K562 (cell line): ENCODE measurements at regions not wholly inside any gene's neighbourhood (a gene's known extent, or its start where the extent isn't known, plus 50 kb on each side); places are given as distances from the start of the nearest gene placed in this dataset.

Experiments
- CEBPG ChIP-seq, 3 experiments: fragments of 200-800 bp in 1 of 3; sonication (Bioruptor generic) in 1 of 3; sonication (generic) in 1 of 3; formaldehyde crosslinking in 1 of 3; IDR thresholded peaks in 2 of 3; conservative IDR thresholded peaks in 1 of 3; 2 replicates each; pipeline versions ENCODE4 v1.6.1 to v1.8.0; 2016 to 2022; ENCODE audit warnings: missing compliant biosample characterization in 2 of 3, missing genetic modification characterization in 2 of 3, mild to moderate bottlenecking in 1 of 3, missing genetic modification reagents in 1 of 3
- NFRKB ChIP-seq: fragments of 450-650 bp; IDR thresholded peaks from 2 replicates; pipeline ENCODE4 v1.6.1; 2016; ENCODE audit warnings: low read depth
- SMC3 ChIP-seq: conservative IDR thresholded peaks from 2 replicates; pipeline ENCODE4 v1.6.1; 2011; ENCODE audit warnings: low read depth, low read length, improper control_type of control experiment; ENCODE audit not compliant: insufficient read depth
- ZNF561 ChIP-seq: fragments of 450-650 bp; formaldehyde crosslinking; conservative IDR thresholded peaks from 2 replicates; pipeline ENCODE4 v1.4.0; 2020; ENCODE audit warnings: mild to moderate bottlenecking, moderate library complexity
- ZNF57 ChIP-seq: fragments of 450-650 bp; formaldehyde crosslinking; IDR thresholded peaks from 2 replicates; pipeline ENCODE4 v1.4.0; 2020; ENCODE audit warnings: mild to moderate bottlenecking, moderate library complexity
- ZNF766 ChIP-seq: fragments of 200-800 bp; sonication (Bioruptor generic); conservative IDR thresholded peaks from 2 replicates; pipeline ENCODE4 v1.6.1; 2016; ENCODE audit warnings: missing genetic modification characterization, missing compliant biosample characterization
- TF ChIP-seq, protein P1 (sequence below), 3 experiments: IDR thresholded peaks in 2 of 3; conservative IDR thresholded peaks in 1 of 3; 2 replicates each; pipeline ENCODE4 v1.5.1; 2011 to 2012; ENCODE audit warnings: low read length in 3 of 3, mild to moderate bottlenecking in 3 of 3, control low read depth in 2 of 3, improper control_type of control experiment in 1 of 3, inconsistent platforms in 1 of 3, low read depth in 1 of 3, mixed read lengths in 1 of 3, moderate library complexity in 1 of 3; ENCODE audit not compliant: insufficient read depth in 2 of 3

DNA sequence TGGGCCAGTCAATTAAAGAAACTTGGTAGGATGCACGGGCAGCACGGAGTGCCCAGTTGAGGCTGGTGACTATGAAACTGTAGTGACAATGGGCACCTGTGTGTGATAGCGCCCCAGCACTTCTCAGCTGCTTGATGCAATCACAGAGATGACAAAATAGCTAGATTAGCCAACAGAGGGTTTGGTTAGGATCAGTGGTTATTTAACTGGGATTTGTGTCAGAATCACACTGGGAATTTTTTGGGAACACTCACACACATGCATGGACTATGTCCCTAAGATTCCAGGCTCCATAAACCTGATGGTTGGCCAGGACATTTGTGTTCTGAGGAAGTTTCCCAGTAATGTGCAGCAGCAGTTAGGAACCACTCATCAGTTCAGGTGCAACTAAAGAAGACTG lies 51.2 kb upstream of the DAAM1 start:
- TF ChIP-seq NFRKB: no peak
- TF ChIP-seq, protein P1, sequence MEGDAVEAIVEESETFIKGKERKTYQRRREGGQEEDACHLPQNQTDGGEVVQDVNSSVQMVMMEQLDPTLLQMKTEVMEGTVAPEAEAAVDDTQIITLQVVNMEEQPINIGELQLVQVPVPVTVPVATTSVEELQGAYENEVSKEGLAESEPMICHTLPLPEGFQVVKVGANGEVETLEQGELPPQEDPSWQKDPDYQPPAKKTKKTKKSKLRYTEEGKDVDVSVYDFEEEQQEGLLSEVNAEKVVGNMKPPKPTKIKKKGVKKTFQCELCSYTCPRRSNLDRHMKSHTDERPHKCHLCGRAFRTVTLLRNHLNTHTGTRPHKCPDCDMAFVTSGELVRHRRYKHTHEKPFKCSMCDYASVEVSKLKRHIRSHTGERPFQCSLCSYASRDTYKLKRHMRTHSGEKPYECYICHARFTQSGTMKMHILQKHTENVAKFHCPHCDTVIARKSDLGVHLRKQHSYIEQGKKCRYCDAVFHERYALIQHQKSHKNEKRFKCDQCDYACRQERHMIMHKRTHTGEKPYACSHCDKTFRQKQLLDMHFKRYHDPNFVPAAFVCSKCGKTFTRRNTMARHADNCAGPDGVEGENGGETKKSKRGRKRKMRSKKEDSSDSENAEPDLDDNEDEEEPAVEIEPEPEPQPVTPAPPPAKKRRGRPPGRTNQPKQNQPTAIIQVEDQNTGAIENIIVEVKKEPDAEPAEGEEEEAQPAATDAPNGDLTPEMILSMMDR (IDR thresholded peaks at IDR 0.05 in 2 of 3, conservative IDR thresholded peaks at IDR 0.05 in 1 of 3; ENCODE audit: insufficient read depth in 2 of 3, low read depth in 1 of 3, low read length in 3 of 3): no peak
- TF ChIP-seq ZNF561 (CRISPR knock-in tag): no peak
- no peak for TF ChIP-seq CEBPG (CRISPR knock-in tag; IDR thresholded peaks at IDR 0.05)
- TF ChIP-seq CEBPG (tag; conservative IDR thresholded peaks at IDR 0.05 in 1 of 2, IDR thresholded peaks at IDR 0.05 in 1 of 2): no peak
- no peak for TF ChIP-seq ZNF766
- no peak for TF ChIP-seq SMC3
- TF ChIP-seq ZNF57: no peak
